Sigmoid colon (tissue), 6 donors: ENCODE measurements at regions not wholly inside any gene's neighbourhood (a gene's known extent, or its start where the extent isn't known, plus 50 kb on each side); places are given as distances from the start of the nearest gene placed in this dataset.

ENCODE experiments used
- DNase-seq: peaks from one replicate; pipeline ENCODE4 v3.0.0-alpha.2; 2019
- H3K27ac ChIP-seq, 4 donors: fragments of 200-600 bp; sonication (generic); one replicate each; pipeline ENCODE4 v1.5.1; 2016 to 2019; ENCODE audit warnings: mild to moderate bottlenecking in 1 of 4
- H3K27me3 ChIP-seq, 3 donors: fragments of 200-600 bp; sonication (generic); one replicate each; pipeline ENCODE4 v1.5.1; 2019; ENCODE audit warnings: mild to moderate bottlenecking in 1 of 3
- H3K36me3 ChIP-seq, 4 donors: fragments of 200-600 bp; sonication (generic); one replicate each; pipeline ENCODE4 v1.5.1; 2016 to 2019
- H3K4me1 ChIP-seq, 4 donors: fragments of 200-600 bp; sonication (generic); one replicate each; pipeline ENCODE4 v1.5.1; 2017 to 2019
- H3K4me3 ChIP-seq, 4 donors: fragments of 200-600 bp; sonication (generic); one replicate each; pipeline ENCODE4 v1.5.1; 2017 to 2019; ENCODE audit warnings: mild to moderate bottlenecking in 2 of 4, moderate library complexity in 1 of 4
- H3K9me3 ChIP-seq, 4 donors: fragments of 200-600 bp in 3 of 4; sonication (generic) in 3 of 4; one replicate each; pipeline versions ENCODE4 v1.5.1 to v1.6.1; 2013 to 2019
- CTCF ChIP-seq, 4 experiments: fragments of 450-650 bp in 3 of 4; fragments of 200-600 bp in 1 of 4; IDR thresholded peaks; one replicate each; pipeline ENCODE4 v1.5.1; 2016 to 2019; ENCODE audit warnings: antibody characterized with exemption in 4 of 4, mild to moderate bottlenecking in 3 of 4, moderate library complexity in 2 of 4
- EP300 ChIP-seq, 4 donors: sonication (generic); formaldehyde crosslinking; IDR thresholded peaks; one replicate each; pipeline ENCODE4 v1.6.1; 2017; ENCODE audit warnings: antibody characterized with exemption in 4 of 4
- POLR2A ChIP-seq, 2 donors: fragments of 450-650 bp; IDR thresholded peaks; one replicate each; pipeline ENCODE4 v1.6.1; 2016; ENCODE audit warnings: antibody characterized with exemption in 2 of 2, mild to moderate bottlenecking in 2 of 2, moderate library complexity in 2 of 2
- POLR2AphosphoS5 ChIP-seq, 4 donors: sonication (generic); formaldehyde crosslinking; IDR thresholded peaks; one replicate each; pipeline ENCODE4 v1.6.1; 2017; ENCODE audit warnings: antibody characterized with exemption in 4 of 4
- WGBS, 2 donors: extraction: QIAGEN DNeasy Blood & Tissue Kit; methylation state at CpG; one replicate each; pipeline ENCODE4 v1.1.7; 2013; 5-methylcytosine and 5-hydroxymethylcytosine counted together
- intact Hi-C: fragments of 100-400 bp; cut with DNase I; formaldehyde crosslinking; loops from one replicate; pipeline ENCODE4 v1.15.1; 2023
- donor health status: healthy with polysubstance abuse.
- donor health status: healthy.

DNA sequence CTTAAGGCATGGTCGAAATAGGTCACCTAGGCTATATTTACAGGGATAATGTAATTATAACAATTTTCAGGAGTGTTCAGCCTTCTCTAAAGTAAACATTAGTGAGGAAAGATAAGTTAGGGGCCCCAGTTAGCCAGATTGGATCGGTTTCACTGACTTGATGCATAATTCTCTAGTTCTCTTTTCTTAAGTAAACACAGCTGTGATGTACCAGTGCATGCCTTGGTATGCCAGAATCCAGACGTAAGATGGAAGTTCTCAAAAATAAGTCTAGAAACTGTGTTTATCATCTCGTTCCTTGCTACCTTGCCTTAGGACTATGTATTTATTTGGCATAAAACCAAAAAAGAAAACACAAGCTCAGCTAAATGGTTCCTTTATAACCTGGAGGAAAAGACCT is 442.2 kb upstream of the CLINT1 start:
- H3K9me3 ChIP-seq: no peaks in the 10 kb centered on the region
- TF ChIP-seq POLR2AphosphoS5 (IDR thresholded peaks at IDR 0.05) (no peak), EP300 (IDR thresholded peaks at IDR 0.05) (no peak)
- no peaks in the 10 kb centered on the region for H3K27me3 ChIP-seq
- H3K27ac ChIP-seq: no peak overlapping the region
- WGBS, 2 donors: 17 to 39% methylated on average over 4 of the region's 4 CpGs
- no peak overlapping the region for H3K4me3 ChIP-seq
- no peaks in the 10 kb centered on the region for H3K4me1 ChIP-seq
- intact Hi-C loops: no loop called here
- H3K36me3 ChIP-seq: no peaks in the 10 kb centered on the region
- DNase-seq: no peak

DNA sequence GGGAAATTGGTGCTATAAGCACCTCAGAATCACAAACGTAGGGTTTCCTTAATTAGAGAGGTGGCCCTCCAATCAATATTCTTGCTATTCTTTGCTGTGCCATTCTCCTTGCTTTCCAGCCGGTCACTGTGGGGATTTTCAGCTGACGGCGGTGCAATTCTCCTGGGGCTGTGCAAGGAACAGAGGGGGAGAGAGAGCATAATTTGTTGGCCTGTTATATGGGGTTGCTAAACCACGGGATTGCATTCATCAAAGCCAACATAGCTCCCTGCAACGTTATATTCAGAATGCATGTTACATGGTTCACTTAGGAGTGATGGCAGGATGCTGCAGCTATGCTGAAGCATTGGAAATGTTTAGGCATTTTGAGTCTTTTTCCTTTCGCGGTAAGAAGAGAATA is 441.3 kb upstream of the CLINT1 start:
- Histone ChIP-seq H3K4me3 (no peak overlapping the region), H3K27ac (no peak overlapping the region), H3K36me3 (no peaks in the 10 kb centered on the region), H3K4me1 (no peaks in the 10 kb centered on the region), H3K27me3 (no peaks in the 10 kb centered on the region), H3K9me3 (no peaks in the 10 kb centered on the region)
- DNase-seq: no peak
- intact Hi-C loops: no loop called here
- 71 to 75% methylated on average over 8 of the region's 8 CpGs for WGBS, 2 donors
- TF ChIP-seq CTCF (IDR thresholded peaks at IDR 0.05): no peak
- no peak for TF ChIP-seq POLR2A (IDR thresholded peaks at IDR 0.05)
- TF ChIP-seq POLR2AphosphoS5 (IDR thresholded peaks at IDR 0.05): no peak
- TF ChIP-seq EP300 (IDR thresholded peaks at IDR 0.05): no peak

- Histone ChIP-seq H3K4me1 (no peaks in the 10 kb centered on the region), H3K27me3 (no peaks in the 10 kb centered on the region), H3K27ac (no peak overlapping the region), H3K9me3 (no peaks in the 10 kb centered on the region), H3K36me3 (no peaks in the 10 kb centered on the region), H3K4me3 (no peak overlapping the region)
- TF ChIP-seq CTCF (IDR thresholded peaks at IDR 0.05) (no peak), POLR2A (IDR thresholded peaks at IDR 0.05) (no peak), POLR2AphosphoS5 (IDR thresholded peaks at IDR 0.05) (no peak), EP300 (IDR thresholded peaks at IDR 0.05) (no peak)
- DNase-seq: no peak
- intact Hi-C loops: no loop called here
These were observed 438.1 kb upstream of the CLINT1 start for GRCh38 chr5:158297002-158297527.

DNA sequence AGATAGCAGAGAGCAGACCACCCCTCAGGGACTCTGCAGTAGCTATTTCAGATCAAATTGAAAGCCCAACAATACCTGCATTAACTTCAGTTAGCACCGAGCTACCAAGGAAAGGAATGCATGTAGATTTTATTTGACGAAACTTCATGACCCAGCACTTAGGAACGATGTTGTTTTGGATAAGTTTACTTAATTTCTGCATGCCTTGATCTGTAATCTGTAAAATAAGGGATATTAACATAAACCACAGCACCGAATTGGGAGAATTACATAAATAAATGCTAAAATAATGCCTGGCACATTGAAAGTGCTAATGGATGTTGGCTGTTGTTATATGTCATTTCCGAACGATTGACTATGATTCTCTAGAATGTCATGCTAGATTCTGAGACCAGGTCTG is 435.8 kb upstream of the CLINT1 start:
- Histone ChIP-seq H3K4me3 (no peak overlapping the region), H3K9me3 (no peaks in the 10 kb centered on the region), H3K27me3 (no peaks in the 10 kb centered on the region), H3K36me3 (no peaks in the 10 kb centered on the region), H3K4me1 (no peaks in the 10 kb centered on the region), H3K27ac (no peak overlapping the region)
- intact Hi-C loops: no loop called here
- no peak for DNase-seq
- 73 to 82% methylated on average over 6 of the region's 6 CpGs for WGBS, 2 donors
- no peak for TF ChIP-seq POLR2AphosphoS5 (IDR thresholded peaks at IDR 0.05)
- TF ChIP-seq EP300 (IDR thresholded peaks at IDR 0.05): no peak
- TF ChIP-seq POLR2A (IDR thresholded peaks at IDR 0.05): no peak
- no peak for TF ChIP-seq CTCF (IDR thresholded peaks at IDR 0.05)

DNA sequence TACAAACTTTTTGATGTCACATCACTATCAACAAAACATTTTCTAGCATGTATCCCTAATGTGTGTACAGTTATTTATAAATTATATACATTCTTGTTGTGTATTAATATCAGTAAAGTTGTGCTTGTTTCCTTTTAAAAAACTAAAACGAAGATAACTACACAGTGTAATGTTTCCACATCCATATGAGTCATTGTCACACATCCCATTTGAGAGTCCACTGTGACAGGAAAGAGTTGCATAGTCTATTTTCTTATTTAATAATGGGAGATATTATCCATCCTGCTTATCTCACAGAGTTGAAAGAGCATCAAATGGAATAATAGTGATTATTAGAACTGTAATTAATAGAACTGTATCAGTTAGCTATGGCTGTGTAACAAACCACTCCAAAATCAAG is 434.0 kb upstream of the CLINT1 start:
- intact Hi-C loops: no loop called here
- Histone ChIP-seq H3K27me3 (no peaks in the 10 kb centered on the region), H3K4me3 (no peak overlapping the region), H3K9me3 (no peaks in the 10 kb centered on the region), H3K4me1 (peaks cover 0 to 8% (median 5%) of the 10 kb centered on the region in 4 donors), H3K36me3 (no peaks in the 10 kb centered on the region), H3K27ac (no peak overlapping the region)
- TF ChIP-seq CTCF (IDR thresholded peaks at IDR 0.05) (no peak), POLR2A (IDR thresholded peaks at IDR 0.05) (no peak), POLR2AphosphoS5 (IDR thresholded peaks at IDR 0.05) (no peak), EP300 (IDR thresholded peaks at IDR 0.05) (no peak)
- no peak for DNase-seq
- 89% methylated on average over 1 of the region's 1 CpG for WGBS, 2 donors
